IPS DF 6.9 (cell line): ENCODE measurements at regions not wholly inside any gene's neighbourhood (a gene's known extent, or its start where the extent isn't known, plus 50 kb on each side); places are given as distances from the start of the nearest gene placed in this dataset.

Source experiments
- DNase-seq: peaks from one replicate; pipeline ENCODE4 v3.0.0-alpha.2; 2013; ENCODE audit warnings: low read depth, low spot score
- H3K27ac ChIP-seq: one replicate; pipeline ENCODE4 v1.5.1; 2013; ENCODE audit warnings: low read length, control low read depth
- H3K27me3 ChIP-seq: 2 replicates; pipeline ENCODE4 v1.6.1; 2013; ENCODE audit warnings: mild to moderate bottlenecking, low read length; ENCODE audit not compliant: control insufficient read depth, insufficient read depth
- H3K36me3 ChIP-seq: 2 replicates; pipeline ENCODE4 v1.6.1; 2013; ENCODE audit warnings: low read length; ENCODE audit not compliant: control insufficient read depth, insufficient read depth
- H3K4me1 ChIP-seq: 2 replicates; pipeline ENCODE4 v1.6.1; 2013; ENCODE audit warnings: low read length; ENCODE audit not compliant: control insufficient read depth, insufficient read depth
- H3K4me3 ChIP-seq: 2 replicates; pipeline ENCODE4 v1.5.1; 2013; ENCODE audit warnings: mild to moderate bottlenecking, low read length
- H3K9me3 ChIP-seq: 2 replicates; pipeline ENCODE4 v1.6.1; 2013; ENCODE audit warnings: low read length, inconsistent platforms; ENCODE audit not compliant: control insufficient read depth, insufficient read depth
- WGBS: extraction: QIAGEN DNeasy Blood & Tissue Kit; methylation state at CpG from one replicate; pipeline ENCODE4 v1.1.7; 2013; ENCODE audit warnings: mixed read lengths, missing lambda C conversion rate; ENCODE audit not compliant: insufficient read length, insufficient coverage; 5-methylcytosine and 5-hydroxymethylcytosine counted together

DNA sequence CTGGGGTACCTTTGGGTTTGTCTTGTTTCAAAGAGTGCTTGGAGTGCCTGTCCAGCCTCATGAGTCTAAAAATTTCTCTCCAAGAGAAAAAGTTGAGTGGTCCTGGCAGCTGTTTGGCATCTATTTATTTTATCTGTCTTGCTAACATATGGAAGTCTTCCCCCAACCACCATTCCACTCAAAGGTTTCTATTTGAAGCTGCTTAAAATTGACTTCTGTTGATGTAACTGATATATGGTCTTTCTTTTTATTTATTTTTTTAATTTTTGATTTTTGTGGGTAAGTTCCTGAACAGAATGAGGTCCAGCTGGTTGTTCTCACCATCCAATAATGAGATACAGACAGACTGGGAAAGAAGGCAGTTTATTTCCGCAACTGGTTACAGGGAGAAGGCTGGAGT lies 178.7 kb upstream of the SGCD start:
- WGBS: no CpG with 5 or more reads among the region's 1 CpG
- no peak overlapping the region for H3K4me3 ChIP-seq

GRCh38 chr5:156149213-156149612 lies 177.8 kb upstream of the SGCD start:
- Histone ChIP-seq H3K9me3 (no peaks in the 10 kb centered on the region), H3K27me3 (no peaks in the 10 kb centered on the region)
- DNase-seq: no peak

More for the DNA sequence above, 178.7 kb upstream of the SGCD start:
- Histone ChIP-seq H3K27ac (no peak overlapping the region), H3K36me3 (no peaks in the 10 kb centered on the region), H3K27me3 (no peaks in the 10 kb centered on the region), H3K4me1 (no peaks in the 10 kb centered on the region), H3K9me3 (no peaks in the 10 kb centered on the region)
- no peak for DNase-seq

DNA sequence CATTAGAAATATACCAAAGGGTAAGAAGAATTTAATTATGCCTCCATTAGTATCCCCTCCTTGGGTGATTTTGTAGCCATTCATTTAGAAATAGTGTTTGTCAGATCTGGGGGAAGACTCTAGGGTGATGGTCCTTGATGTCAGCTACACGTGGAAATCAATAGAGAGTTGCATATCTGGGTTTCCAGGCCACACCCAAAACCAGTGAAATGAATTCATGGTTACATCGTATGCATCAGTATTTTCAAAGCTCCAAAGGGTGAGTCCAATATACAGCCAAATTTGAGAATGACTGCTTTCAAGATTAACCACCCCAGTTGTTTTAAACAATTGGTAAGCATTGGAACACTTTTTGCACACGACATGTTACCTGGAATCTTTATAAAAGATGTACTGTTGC lies 173.4 kb upstream of the SGCD start:
- H3K27me3 ChIP-seq: no peaks in the 10 kb centered on the region
- no CpG with 5 or more reads among the region's 3 CpGs for WGBS
- no peaks in the 10 kb centered on the region for H3K36me3 ChIP-seq
- H3K9me3 ChIP-seq: no peaks in the 10 kb centered on the region
- no peak overlapping the region for H3K4me3 ChIP-seq
- no peaks in the 10 kb centered on the region for H3K4me1 ChIP-seq
- no peak for DNase-seq
- H3K27ac ChIP-seq: no peak overlapping the region

More at GRCh38 chr5:156149213-156149612, 177.8 kb upstream of the SGCD start:
- H3K36me3 ChIP-seq: no peaks in the 10 kb centered on the region
- no peak overlapping the region for H3K4me3 ChIP-seq
- H3K27ac ChIP-seq: no peak overlapping the region
- no peaks in the 10 kb centered on the region for H3K4me1 ChIP-seq

DNA sequence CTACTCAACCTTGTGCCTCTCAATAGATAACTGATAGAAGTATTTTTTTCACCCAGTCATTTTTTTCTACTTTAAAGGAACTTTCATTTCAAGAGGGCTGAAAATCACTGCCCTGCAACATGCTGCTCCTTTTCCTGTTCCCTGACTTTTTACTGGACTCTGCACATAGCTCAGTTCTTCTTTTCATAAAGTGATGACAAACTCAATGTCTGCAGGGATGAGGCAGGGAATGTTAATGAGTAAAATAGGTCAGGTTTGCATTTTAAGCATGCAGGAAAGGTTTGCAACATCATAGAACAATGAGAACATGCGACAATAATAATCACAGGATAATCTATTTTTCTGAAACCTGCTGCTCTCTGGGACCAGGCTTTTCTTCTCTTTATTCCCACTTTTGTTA lies 172.2 kb upstream of the SGCD start:
- no peak overlapping the region for H3K27ac ChIP-seq
- no peaks in the 10 kb centered on the region for H3K27me3 ChIP-seq
- H3K36me3 ChIP-seq: no peaks in the 10 kb centered on the region
- DNase-seq: no peak
- no peaks in the 10 kb centered on the region for H3K4me1 ChIP-seq
- H3K9me3 ChIP-seq: no peaks in the 10 kb centered on the region
- H3K4me3 ChIP-seq: no peak overlapping the region
- no CpG with 5 or more reads among the region's 1 CpG for WGBS

GRCh38 chr5:156155598-156155997 lies 171.4 kb upstream of the SGCD start:
- H3K9me3 ChIP-seq: no peaks in the 10 kb centered on the region
- H3K27ac ChIP-seq: no peak overlapping the region
- H3K4me1 ChIP-seq: no peaks in the 10 kb centered on the region
- no peaks in the 10 kb centered on the region for H3K27me3 ChIP-seq
- DNase-seq: no peak
- no peak overlapping the region for H3K4me3 ChIP-seq
- no peaks in the 10 kb centered on the region for H3K36me3 ChIP-seq
- no CpG with 5 or more reads among the region's 4 CpGs for WGBS

GRCh38 chr5:156164306-156164705 lies 162.7 kb upstream of the SGCD start:
- H3K36me3 ChIP-seq: no peaks in the 10 kb centered on the region
- WGBS: no CpG with 5 or more reads among the region's 2 CpGs
- DNase-seq: no peak
- no peaks in the 10 kb centered on the region for H3K4me1 ChIP-seq
- H3K9me3 ChIP-seq: no peaks in the 10 kb centered on the region
- no peak overlapping the region for H3K27ac ChIP-seq
- H3K4me3 ChIP-seq: no peak overlapping the region
- no peaks in the 10 kb centered on the region for H3K27me3 ChIP-seq

DNA sequence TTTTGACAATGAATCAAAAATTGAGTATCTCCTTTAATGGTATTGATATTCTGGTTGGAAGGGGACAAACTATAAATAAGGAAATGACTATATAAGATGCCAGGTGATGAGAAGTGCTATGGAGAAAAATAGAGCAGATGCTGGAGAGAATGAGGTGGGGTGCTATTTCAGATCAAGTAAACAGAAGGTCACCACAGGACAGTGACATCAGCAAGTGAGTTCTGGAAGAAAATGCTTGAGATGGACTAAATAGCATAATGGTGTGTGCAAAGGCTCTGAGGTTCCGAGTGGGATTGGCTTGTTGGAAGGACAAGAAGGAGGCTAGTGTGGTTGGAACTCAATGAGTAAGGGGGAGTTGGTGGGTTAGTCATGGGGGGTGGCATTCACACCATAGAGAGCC lies 157.5 kb upstream of the SGCD start:
- no CpG with 5 or more reads among the region's 1 CpG for WGBS
- H3K4me1 ChIP-seq: no peaks in the 10 kb centered on the region
- H3K27me3 ChIP-seq: no peaks in the 10 kb centered on the region
- no peaks in the 10 kb centered on the region for H3K9me3 ChIP-seq
- no peaks in the 10 kb centered on the region for H3K36me3 ChIP-seq
- DNase-seq: no peak
- no peak overlapping the region for H3K4me3 ChIP-seq
- no peak overlapping the region for H3K27ac ChIP-seq

DNA sequence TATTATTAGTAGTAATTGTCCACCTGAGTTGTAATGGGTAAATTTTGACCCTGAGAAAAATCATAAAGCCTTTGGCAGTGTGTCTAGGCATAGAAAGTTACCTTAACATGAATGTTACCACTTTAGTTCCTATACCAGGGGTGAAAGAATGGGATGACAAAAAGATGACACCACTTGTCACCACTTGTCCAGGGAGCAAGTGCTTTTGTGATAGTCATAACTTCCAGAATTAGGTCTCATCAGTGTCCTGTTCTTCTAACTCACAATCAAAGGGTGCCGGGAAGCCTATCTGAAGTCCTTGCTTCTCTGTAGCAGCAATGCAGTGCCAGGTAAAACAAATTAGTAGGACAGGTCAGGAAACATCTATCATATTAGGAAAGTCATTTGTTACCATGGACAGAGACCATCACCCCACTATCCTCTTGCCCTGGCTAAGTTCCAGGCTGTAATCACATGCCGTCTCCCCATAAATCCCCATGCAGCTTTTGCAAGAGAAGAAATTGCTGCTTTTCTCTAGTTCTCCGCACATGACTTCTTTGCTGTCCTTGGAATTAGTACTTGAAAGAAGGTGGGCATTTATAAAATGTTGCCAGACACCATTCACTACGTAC lies 156.5 kb upstream of the SGCD start:
- no CpG with 5 or more reads among the region's 4 CpGs for WGBS
- H3K4me1 ChIP-seq: no peaks in the 10 kb centered on the region
- no peaks in the 10 kb centered on the region for H3K27me3 ChIP-seq
- H3K4me3 ChIP-seq: no peak overlapping the region
- no peak overlapping the region for H3K27ac ChIP-seq
- H3K9me3 ChIP-seq: no peaks in the 10 kb centered on the region
- H3K36me3 ChIP-seq: no peaks in the 10 kb centered on the region
- DNase-seq: no peak

GRCh38 chr5:156174225-156174624 lies 152.7 kb upstream of the SGCD start:
- no CpG with 5 or more reads among the region's 2 CpGs for WGBS

DNA sequence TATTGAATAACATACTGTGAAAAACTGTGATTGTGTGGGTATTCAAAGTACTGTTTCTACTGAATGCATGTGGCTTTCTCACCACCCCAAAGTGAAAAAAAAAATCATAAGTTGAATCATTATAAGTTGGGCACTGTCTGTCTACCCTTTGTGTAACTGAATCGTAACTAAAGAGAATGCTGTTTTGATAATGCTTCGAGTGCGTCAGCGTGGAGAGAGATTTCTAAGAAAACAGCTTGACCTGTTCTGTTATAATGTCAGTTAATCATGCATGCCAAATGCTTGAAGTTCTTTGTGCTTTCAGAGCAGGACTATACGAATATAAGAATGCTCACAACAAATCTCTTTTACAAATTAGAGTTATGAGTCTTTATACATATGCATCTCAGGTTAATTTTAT lies 148.8 kb upstream of the SGCD start:
- no peaks in the 10 kb centered on the region for H3K9me3 ChIP-seq
- H3K27me3 ChIP-seq: no peaks in the 10 kb centered on the region
- DNase-seq: no peak
- WGBS: no CpG with 5 or more reads among the region's 5 CpGs
- no peak overlapping the region for H3K27ac ChIP-seq
- H3K4me3 ChIP-seq: no peak overlapping the region
- H3K4me1 ChIP-seq: no peaks in the 10 kb centered on the region
- H3K36me3 ChIP-seq: no peaks in the 10 kb centered on the region

More at GRCh38 chr5:156174225-156174624, 152.7 kb upstream of the SGCD start:
- Histone ChIP-seq H3K4me1 (no peaks in the 10 kb centered on the region), H3K9me3 (no peaks in the 10 kb centered on the region), H3K27me3 (no peaks in the 10 kb centered on the region), H3K36me3 (no peaks in the 10 kb centered on the region), H3K4me3 (no peak overlapping the region), H3K27ac (no peak overlapping the region)
- DNase-seq: no peak

DNA sequence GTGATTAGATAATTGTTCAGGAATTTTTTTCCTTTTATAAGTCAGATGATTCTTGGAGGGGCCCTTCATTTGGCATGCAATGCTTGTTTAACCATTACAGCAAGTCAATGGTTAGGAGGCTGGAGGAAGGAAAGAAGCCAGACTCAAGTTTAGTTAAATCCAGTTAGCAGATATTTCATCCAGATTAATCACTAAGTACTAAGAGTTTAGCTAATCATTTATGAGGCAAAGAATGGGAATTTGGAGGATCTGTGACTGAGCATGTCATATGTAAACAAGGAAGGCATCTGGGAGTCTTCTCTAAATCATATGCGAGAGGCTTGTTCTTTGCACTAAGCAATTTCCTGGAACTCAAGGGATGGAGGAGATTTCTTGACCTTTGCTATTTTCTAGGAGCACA lies 145.3 kb upstream of the SGCD start:
- no CpG with 5 or more reads among the region's 1 CpG for WGBS

More for the DNA sequence above, 145.3 kb upstream of the SGCD start:
- Histone ChIP-seq H3K9me3 (no peaks in the 10 kb centered on the region), H3K36me3 (no peaks in the 10 kb centered on the region), H3K4me1 (no peaks in the 10 kb centered on the region), H3K27ac (no peak overlapping the region), H3K27me3 (no peaks in the 10 kb centered on the region), H3K4me3 (no peak overlapping the region)
- DNase-seq: no peak
